ENCODE measurements at regions not wholly inside any gene's neighbourhood (a gene's known extent, or its start where the extent isn't known, plus 50 kb on each side); places are given as distances from the start of the nearest gene placed in this dataset.

DNA sequence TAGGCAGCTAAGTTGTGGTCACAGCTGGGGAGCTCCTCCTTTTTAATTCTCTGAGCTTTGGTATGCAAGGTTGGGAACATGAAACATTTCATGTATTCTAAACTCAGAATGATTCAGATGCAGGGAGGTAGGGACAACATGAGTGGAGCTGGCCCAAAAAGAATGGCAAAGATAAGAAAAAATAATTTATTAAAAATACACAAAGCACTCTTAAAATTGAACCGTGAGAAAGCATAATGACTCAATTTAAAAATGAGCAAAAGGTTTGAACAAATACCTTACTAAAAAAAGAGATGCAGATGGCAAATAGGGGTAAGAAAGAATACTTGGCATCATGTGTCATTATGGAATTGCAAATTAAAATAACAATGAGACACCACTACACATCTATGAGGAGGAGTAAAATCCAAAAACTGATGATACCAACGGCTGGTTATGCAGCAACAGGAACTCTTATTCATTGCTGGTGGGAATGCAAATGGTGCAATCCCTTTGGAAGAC is 175.6 kb upstream of the IRX3 start:
- no peak overlapping the region for H3K4me3 ChIP-seq (ENCODE audit: low read depth in 1 of 3, low read length in 3 of 3)
- DNase-seq (no peak), FAIRE-seq (no peak)
- no peaks in the 10 kb centered on the region for H3K27me3 ChIP-seq (ENCODE audit: control insufficient read depth in 3 of 3, insufficient read depth in 3 of 3, low read length in 3 of 3)
- no peaks in the 10 kb centered on the region for H3K36me3 ChIP-seq (ENCODE audit: control insufficient read depth in 3 of 3, insufficient read depth in 2 of 3, low read depth in 1 of 3, low read length in 3 of 3)
- H3K9me3 ChIP-seq (ENCODE audit: control insufficient read depth in 2 of 2, insufficient read depth in 1 of 2, low read depth in 1 of 2, low read length in 1 of 2), result peaks cover 0 to 9% of the 10 kb centered on the region in 2 donors
- WGBS, 3 donors, result 75 to 89% (median 82%) methylated on average over 2 of the region's 2 CpGs
- H3K4me1 ChIP-seq (ENCODE audit: control insufficient read depth in 3 of 3, insufficient read depth in 2 of 3, low read depth in 1 of 3, low read length in 2 of 3), result no peaks in the 10 kb centered on the region
- H3K27ac ChIP-seq (ENCODE audit: low read depth in 1 of 3, low read length in 2 of 3), result no peak overlapping the region

DNA sequence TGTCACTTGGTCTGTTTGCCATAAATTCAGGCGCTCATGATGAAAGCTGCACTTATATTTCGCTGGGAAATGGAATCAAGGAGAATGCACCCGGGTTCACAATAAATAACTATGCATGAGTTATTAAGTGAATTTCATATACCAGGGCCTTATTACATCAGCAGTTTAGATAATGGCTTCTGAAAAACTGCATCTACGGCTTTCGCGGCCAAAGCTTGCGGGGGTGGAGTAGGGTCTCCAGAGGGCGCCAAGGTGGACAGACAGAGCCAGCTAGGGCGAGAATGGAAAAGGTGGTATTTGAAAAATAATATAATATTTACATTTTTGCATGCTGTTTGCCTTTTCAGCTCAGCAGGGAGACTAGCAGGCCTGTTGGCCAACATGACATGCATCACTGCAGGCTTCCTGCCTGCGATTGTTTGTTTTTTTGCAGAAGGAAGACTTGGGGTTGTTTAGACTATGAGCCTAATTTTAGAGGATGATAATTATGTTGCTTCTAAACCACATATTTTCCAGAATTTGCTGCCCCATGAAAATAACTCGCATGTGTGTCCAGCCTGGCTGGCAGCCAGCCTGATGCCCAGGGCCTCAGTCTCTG is 173.8 kb upstream of the IRX3 start:
- no peaks in the 10 kb centered on the region for H3K36me3 ChIP-seq (ENCODE audit: control insufficient read depth in 3 of 3, insufficient read depth in 2 of 3, low read depth in 1 of 3, low read length in 3 of 3)
- H3K27me3 ChIP-seq (ENCODE audit: control insufficient read depth in 3 of 3, insufficient read depth in 3 of 3, low read length in 3 of 3), result no peaks in the 10 kb centered on the region
- FAIRE-seq (no peak), DNase-seq (no peak)
- no peak overlapping the region for H3K4me3 ChIP-seq (ENCODE audit: low read depth in 1 of 3, low read length in 3 of 3)
- no peaks in the 10 kb centered on the region for H3K4me1 ChIP-seq (ENCODE audit: control insufficient read depth in 3 of 3, insufficient read depth in 2 of 3, low read depth in 1 of 3, low read length in 2 of 3)
- H3K9me3 ChIP-seq (ENCODE audit: control insufficient read depth in 2 of 2, insufficient read depth in 1 of 2, low read depth in 1 of 2, low read length in 1 of 2), result peaks cover 0 to 9% of the 10 kb centered on the region in 2 donors
- H3K27ac ChIP-seq (ENCODE audit: low read depth in 1 of 3, low read length in 2 of 3), result no peak overlapping the region
- 72 to 83% (median 78%) methylated on average over 11 of the region's 11 CpGs for WGBS, 3 donors

- no peak overlapping the region for H3K27ac ChIP-seq (ENCODE audit: low read depth in 1 of 3, low read length in 2 of 3)
- H3K27me3 ChIP-seq (ENCODE audit: control insufficient read depth in 3 of 3, insufficient read depth in 3 of 3, low read length in 3 of 3), result no peaks in the 10 kb centered on the region
- no peaks in the 10 kb centered on the region for H3K36me3 ChIP-seq (ENCODE audit: control insufficient read depth in 3 of 3, insufficient read depth in 2 of 3, low read depth in 1 of 3, low read length in 3 of 3)
- H3K4me1 ChIP-seq (ENCODE audit: control insufficient read depth in 3 of 3, insufficient read depth in 2 of 3, low read depth in 1 of 3, low read length in 2 of 3), result no peaks in the 10 kb centered on the region
- 29 to 65% (median 33%) methylated on average over 13 of the region's 13 CpGs for WGBS, 3 donors
- H3K9me3 ChIP-seq (ENCODE audit: control insufficient read depth in 2 of 2, insufficient read depth in 1 of 2, low read depth in 1 of 2, low read length in 1 of 2), result peaks cover 0 to 4% of the 10 kb centered on the region in 2 donors
- DNase-seq (no peak), FAIRE-seq (no peak)
- H3K4me3 ChIP-seq (ENCODE audit: low read depth in 1 of 3, low read length in 3 of 3), result no peak overlapping the region
Observed at GRCh38 chr16:54459509-54460262, 173.1 kb upstream of the IRX3 start.

GRCh38 chr16:54458923-54459322 is 172.3 kb upstream of the IRX3 start:
- Histone ChIP-seq H3K9me3 (ENCODE audit: control insufficient read depth in 2 of 2, insufficient read depth in 1 of 2, low read depth in 1 of 2, low read length in 1 of 2) (no peaks in the 10 kb centered on the region), H3K27me3 (ENCODE audit: control insufficient read depth in 3 of 3, insufficient read depth in 3 of 3, low read length in 3 of 3) (no peaks in the 10 kb centered on the region), H3K27ac (ENCODE audit: low read depth in 1 of 3, low read length in 2 of 3) (no peak overlapping the region), H3K36me3 (ENCODE audit: control insufficient read depth in 3 of 3, insufficient read depth in 2 of 3, low read depth in 1 of 3, low read length in 3 of 3) (no peaks in the 10 kb centered on the region), H3K4me3 (ENCODE audit: low read depth in 1 of 3, low read length in 3 of 3) (no peak overlapping the region), H3K4me1 (ENCODE audit: control insufficient read depth in 3 of 3, insufficient read depth in 2 of 3, low read depth in 1 of 3, low read length in 2 of 3) (no peaks in the 10 kb centered on the region)
- DNase-seq, result no peak
- 29 to 63% (median 43%) methylated on average over 1 of the region's 1 CpG for WGBS, 3 donors
- FAIRE-seq, result no peak

- WGBS, 3 donors, result 74 to 76% (median 75%) methylated on average over 4 of the region's 4 CpGs
- no peak overlapping the region for H3K4me3 ChIP-seq (ENCODE audit: low read depth in 1 of 3, low read length in 3 of 3)
Observed at GRCh38 chr16:54456291-54456690, 169.7 kb upstream of the IRX3 start.

GRCh38 chr16:54455030-54455725 is 168.6 kb upstream of the IRX3 start:
- Histone ChIP-seq H3K4me1 (ENCODE audit: control insufficient read depth in 3 of 3, insufficient read depth in 2 of 3, low read depth in 1 of 3, low read length in 2 of 3) (no peaks in the 10 kb centered on the region), H3K27me3 (ENCODE audit: control insufficient read depth in 3 of 3, insufficient read depth in 3 of 3, low read length in 3 of 3) (no peaks in the 10 kb centered on the region), H3K27ac (ENCODE audit: low read depth in 1 of 3, low read length in 2 of 3) (no peak overlapping the region), H3K9me3 (ENCODE audit: control insufficient read depth in 2 of 2, insufficient read depth in 1 of 2, low read depth in 1 of 2, low read length in 1 of 2) (no peaks in the 10 kb centered on the region), H3K36me3 (ENCODE audit: control insufficient read depth in 3 of 3, insufficient read depth in 2 of 3, low read depth in 1 of 3, low read length in 3 of 3) (no peaks in the 10 kb centered on the region), H3K4me3 (ENCODE audit: low read depth in 1 of 3, low read length in 3 of 3) (no peak overlapping the region)
- 61 to 74% (median 71%) methylated on average over 12 of the region's 12 CpGs for WGBS, 3 donors
- no peak for FAIRE-seq
- DNase-seq, result no peak

More at GRCh38 chr16:54456291-54456690, 169.7 kb upstream of the IRX3 start:
- Histone ChIP-seq H3K36me3 (ENCODE audit: control insufficient read depth in 3 of 3, insufficient read depth in 2 of 3, low read depth in 1 of 3, low read length in 3 of 3) (no peaks in the 10 kb centered on the region), H3K27ac (ENCODE audit: low read depth in 1 of 3, low read length in 2 of 3) (no peak overlapping the region), H3K27me3 (ENCODE audit: control insufficient read depth in 3 of 3, insufficient read depth in 3 of 3, low read length in 3 of 3) (no peaks in the 10 kb centered on the region), H3K9me3 (ENCODE audit: control insufficient read depth in 2 of 2, insufficient read depth in 1 of 2, low read depth in 1 of 2, low read length in 1 of 2) (no peaks in the 10 kb centered on the region), H3K4me1 (ENCODE audit: control insufficient read depth in 3 of 3, insufficient read depth in 2 of 3, low read depth in 1 of 3, low read length in 2 of 3) (no peaks in the 10 kb centered on the region)
- DNase-seq (no peak), FAIRE-seq (no peak)

DNA sequence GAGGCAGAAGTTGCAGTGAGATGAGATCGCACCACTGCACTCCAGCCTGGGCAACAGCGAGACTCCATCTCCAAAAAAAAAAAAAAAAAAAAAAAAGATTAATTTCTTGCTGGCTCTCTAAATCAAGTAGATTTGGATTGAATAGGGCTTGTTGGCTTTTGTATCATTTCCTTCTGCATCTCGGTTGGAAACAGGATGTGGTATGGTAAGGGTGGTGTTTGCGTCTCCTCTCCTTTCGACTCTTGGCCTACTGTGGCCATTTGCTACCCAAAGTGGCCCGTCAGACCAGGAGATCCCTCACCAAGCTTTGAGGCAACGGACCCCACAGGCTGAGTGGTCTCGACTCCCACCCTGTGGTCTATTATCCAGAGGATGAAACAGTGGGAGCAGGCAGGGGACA is 168.0 kb upstream of the IRX3 start:
- H3K36me3 ChIP-seq (ENCODE audit: control insufficient read depth in 3 of 3, insufficient read depth in 2 of 3, low read depth in 1 of 3, low read length in 3 of 3), result no peaks in the 10 kb centered on the region
- H3K27ac ChIP-seq (ENCODE audit: low read depth in 1 of 3, low read length in 2 of 3), result no peak overlapping the region
- H3K4me1 ChIP-seq (ENCODE audit: control insufficient read depth in 3 of 3, insufficient read depth in 2 of 3, low read depth in 1 of 3, low read length in 2 of 3), result no peaks in the 10 kb centered on the region
- H3K4me3 ChIP-seq (ENCODE audit: low read depth in 1 of 3, low read length in 3 of 3), result no peak overlapping the region
- FAIRE-seq (no peak), DNase-seq (no peak)
- H3K9me3 ChIP-seq (ENCODE audit: control insufficient read depth in 2 of 2, insufficient read depth in 1 of 2, low read depth in 1 of 2, low read length in 1 of 2), result no peaks in the 10 kb centered on the region
- H3K27me3 ChIP-seq (ENCODE audit: control insufficient read depth in 3 of 3, insufficient read depth in 3 of 3, low read length in 3 of 3), result no peaks in the 10 kb centered on the region
- 75 to 86% (median 77%) methylated on average over 8 of the region's 8 CpGs for WGBS, 3 donors

GRCh38 chr16:54453871-54454270 is 167.3 kb upstream of the IRX3 start:
- DNase-seq (no peak), FAIRE-seq (no peak)
- H3K4me1 ChIP-seq (ENCODE audit: control insufficient read depth in 3 of 3, insufficient read depth in 2 of 3, low read depth in 1 of 3, low read length in 2 of 3), result no peaks in the 10 kb centered on the region
- no peaks in the 10 kb centered on the region for H3K9me3 ChIP-seq (ENCODE audit: control insufficient read depth in 2 of 2, insufficient read depth in 1 of 2, low read depth in 1 of 2, low read length in 1 of 2)
- no peaks in the 10 kb centered on the region for H3K27me3 ChIP-seq (ENCODE audit: control insufficient read depth in 3 of 3, insufficient read depth in 3 of 3, low read length in 3 of 3)
- no peak overlapping the region for H3K4me3 ChIP-seq (ENCODE audit: low read depth in 1 of 3, low read length in 3 of 3)
- no peaks in the 10 kb centered on the region for H3K36me3 ChIP-seq (ENCODE audit: control insufficient read depth in 3 of 3, insufficient read depth in 2 of 3, low read depth in 1 of 3, low read length in 3 of 3)
- H3K27ac ChIP-seq (ENCODE audit: low read depth in 1 of 3, low read length in 2 of 3), result no peak overlapping the region
- WGBS, 3 donors, result 87 to 91% (median 89%) methylated on average over 2 of the region's 2 CpGs

Data from small intestine (tissue), 7 donors.